GM12891 (cell line): ENCODE measurements at regions not wholly inside any gene's neighbourhood (a gene's known extent, or its start where the extent isn't known, plus 50 kb on each side); places are given as distances from the start of the nearest gene placed in this dataset.

ENCODE experiments used
- POLR2A ChIP-seq: IDR thresholded peaks from 2 replicates; pipeline ENCODE4 v1.6.1; 2011; ENCODE audit warnings: low read depth, low read length, control low read depth
- POLR2AphosphoS5 ChIP-seq: IDR thresholded peaks from 2 replicates; pipeline ENCODE4 v1.6.1; 2011; ENCODE audit warnings: low read depth, low read length, control low read depth

DNA sequence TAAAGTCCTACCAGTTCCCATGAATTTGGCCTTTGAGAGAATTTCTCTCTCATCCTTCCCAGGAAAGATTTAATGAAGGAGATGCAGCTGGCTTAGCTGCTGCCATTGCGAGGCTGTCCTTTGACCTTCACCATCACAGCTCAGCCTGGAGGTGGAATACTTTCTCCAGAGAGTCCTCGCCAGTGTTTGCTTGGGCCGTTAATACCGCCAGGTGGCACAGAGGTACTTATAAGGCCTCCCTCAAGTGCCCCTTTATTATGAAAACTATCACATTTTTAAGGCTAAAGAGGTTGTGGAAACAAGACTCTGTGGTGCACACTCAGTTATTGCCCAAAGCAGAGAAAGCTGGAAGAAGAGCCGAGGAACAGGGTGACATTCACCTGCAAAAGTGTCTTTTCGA, 330.6 kb downstream of the CCSER2 start:
- TF ChIP-seq POLR2A (no peak), POLR2AphosphoS5 (no peak)
